Adrenal gland (tissue), 9 donors: ENCODE measurements at regions not wholly inside any gene's neighbourhood (a gene's known extent, or its start where the extent isn't known, plus 50 kb on each side); places are given as distances from the start of the nearest gene placed in this dataset.

Experiments
- DNase-seq, 7 donors: peaks; one replicate each; pipeline ENCODE4 v3.0.0-alpha.2; 2019 to 2020
- H3K27ac ChIP-seq, 5 donors: fragments of 200-600 bp; sonication (generic) in 4 of 5; 1 replicate in 3 of 5; 2 replicates in 2 of 5; pipeline versions ENCODE4 v1.5.1 to v1.8.0; 2016 to 2020; ENCODE audit warnings: mild to moderate bottlenecking in 1 of 5
- H3K27me3 ChIP-seq: fragments of 200-600 bp; 2 replicates; pipeline ENCODE4 v1.8.0; 2021
- H3K36me3 ChIP-seq, 2 donors: fragments of 200-600 bp; replicated peaks in 1 of 2; 1 replicate in 1 of 2; 2 replicates in 1 of 2; pipeline versions ENCODE4 v1.5.1 to v1.8.0; 2018 to 2022
- H3K4me1 ChIP-seq, 2 donors: fragments of 200-600 bp; replicated peaks in 1 of 2; 1 replicate in 1 of 2; 2 replicates in 1 of 2; pipeline versions ENCODE4 v1.5.1 to v1.8.0; 2018 to 2021
- H3K4me3 ChIP-seq, 4 donors: fragments of 200-600 bp; sonication (generic) in 3 of 4; one replicate each; pipeline ENCODE4 v1.5.1; 2016 to 2018
- H3K9me3 ChIP-seq, 3 donors: fragments of 200-600 bp; sonication (generic) in 1 of 3; replicated peaks in 1 of 3; 1 replicate in 2 of 3; 2 replicates in 1 of 3; pipeline versions ENCODE4 v1.5.1 to v1.8.0; 2016 to 2021
- CTCF ChIP-seq, 6 experiments: fragments of 450-650 bp in 4 of 6; fragments of 200-600 bp in 2 of 6; sonication (generic) in 1 of 6; IDR thresholded peaks; 1 replicate in 5 of 6; 2 replicates in 1 of 6; pipeline versions ENCODE4 v1.5.1 to v1.8.0; 2016 to 2021; ENCODE audit warnings: antibody characterized with exemption in 6 of 6, mild to moderate bottlenecking in 2 of 6, moderate library complexity in 1 of 6
- POLR2A ChIP-seq, 2 donors: fragments of 450-650 bp; IDR thresholded peaks; one replicate each; pipeline ENCODE4 v1.6.1; 2017; ENCODE audit warnings: antibody characterized with exemption in 2 of 2, mild to moderate bottlenecking in 2 of 2, moderate library complexity in 1 of 2
- WGBS, 4 donors: extraction: QIAGEN DNeasy Blood & Tissue Kit in 2 of 4; methylation state at CpG; one replicate each; pipeline versions ENCODE4 v1.1.5 to v1.1.7; 2013 to 2017; 5-methylcytosine and 5-hydroxymethylcytosine counted together
- intact Hi-C, 2 donors: fragments of 100-400 bp; cut with DNase I; formaldehyde crosslinking; loops; one replicate each; pipeline versions ENCODE4 v1.14.1 to v1.15.0; 2022 to 2023
- donor health status: healthy with polysubstance abuse.
- donor health status: Bipolar disorder and iron deficiency.
- donor health status: DM: yes; HTN: yes; CAD: no.
- donor health status: DM: no; HTN: no; CAD: no.
- donor health status: DM: no; HTN: no; CAD: no.

GRCh38 chr1:5755552-5756125, 236.6 kb downstream of the NPHP4 start:
- DNase-seq: no peak
- Histone ChIP-seq H3K27ac (no peak overlapping the region), H3K4me1 (no peaks in the 10 kb centered on the region), H3K9me3 (no peaks in the 10 kb centered on the region), H3K27me3 (peaks cover 3% of the 10 kb centered on the region), H3K36me3 (no peaks in the 10 kb centered on the region), H3K4me3 (no peak overlapping the region)
- intact Hi-C loops: no loop called here
- WGBS, 4 donors: 84 to 96% (median 85%) methylated on average over 4 to 16 of the region's 16 CpGs
- TF ChIP-seq CTCF (IDR thresholded peaks at IDR 0.05) (no peak), POLR2A (IDR thresholded peaks at IDR 0.05) (no peak)

GRCh38 chr1:5754817-5755551, 237.2 kb downstream of the NPHP4 start:
- peaks cover 3% of the 10 kb centered on the region for H3K27me3 ChIP-seq
- WGBS, 4 donors: 78 to 88% (median 86%) methylated on average over 10 to 14 of the region's 14 CpGs
- no peaks in the 10 kb centered on the region for H3K36me3 ChIP-seq
- DNase-seq: no peak
- no peak overlapping the region for H3K4me3 ChIP-seq
- H3K27ac ChIP-seq: no peak overlapping the region
- no peaks in the 10 kb centered on the region for H3K4me1 ChIP-seq
- TF ChIP-seq CTCF (IDR thresholded peaks at IDR 0.05): no peak
- no peak for TF ChIP-seq POLR2A (IDR thresholded peaks at IDR 0.05)
- intact Hi-C loops: no loop called here
- H3K9me3 ChIP-seq: no peaks in the 10 kb centered on the region

DNA sequence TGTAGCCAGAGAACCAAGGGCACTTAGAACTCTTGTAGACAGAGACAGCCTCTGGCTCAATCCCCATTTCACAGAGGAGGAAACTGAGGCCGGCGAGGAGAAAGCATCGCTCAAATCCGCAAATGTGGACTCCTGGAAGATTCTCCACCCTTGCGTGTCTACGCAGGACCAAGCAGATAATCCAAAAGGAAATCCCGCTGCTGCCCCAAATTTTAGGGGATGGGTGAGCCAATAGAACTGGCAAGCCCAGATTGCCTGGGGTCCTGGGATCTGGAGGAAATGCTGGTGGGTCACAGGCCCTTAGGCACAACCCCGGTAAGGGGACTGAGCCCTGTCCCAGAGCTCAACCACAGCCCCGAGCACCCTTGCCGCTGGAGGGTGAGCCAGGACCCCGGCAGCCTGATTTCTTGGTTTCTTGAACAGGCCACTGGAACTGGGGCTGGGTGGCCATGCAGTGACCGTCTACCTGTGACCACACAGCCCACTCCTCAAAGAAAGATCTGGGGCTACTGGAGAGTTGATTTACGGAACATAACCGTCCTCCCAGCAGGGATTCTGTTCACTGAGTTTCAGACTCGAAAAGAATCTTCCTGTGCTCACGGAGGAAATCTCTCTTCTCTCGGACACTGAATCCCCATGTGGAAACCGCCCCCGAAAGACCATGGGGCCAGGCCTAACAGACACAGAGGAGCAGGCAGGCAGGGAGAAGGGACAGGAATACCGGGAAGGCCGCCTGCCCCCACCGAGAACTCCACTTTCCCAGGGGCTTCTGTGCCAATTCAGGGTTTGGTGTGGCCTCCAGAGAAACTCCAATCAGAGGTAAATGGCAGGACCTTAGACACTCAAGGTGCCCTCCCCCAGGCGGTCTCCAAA, 238.4 kb downstream of the NPHP4 start:
- Histone ChIP-seq H3K9me3 (no peaks in the 10 kb centered on the region), H3K4me3 (no peak overlapping the region), H3K36me3 (no peaks in the 10 kb centered on the region), H3K27ac (no peak overlapping the region), H3K4me1 (no peaks in the 10 kb centered on the region), H3K27me3 (peaks cover 3% of the 10 kb centered on the region)
- intact Hi-C loops: no loop called here
- TF ChIP-seq CTCF (IDR thresholded peaks at IDR 0.05) (no peak), POLR2A (IDR thresholded peaks at IDR 0.05) (no peak)
- DNase-seq: no peak
- WGBS, 4 donors: 81 to 87% (median 83%) methylated on average over 19 to 23 of the region's 23 CpGs
